ENCODE measurements at regions not wholly inside any gene's neighbourhood (a gene's known extent, or its start where the extent isn't known, plus 50 kb on each side); places are given as distances from the start of the nearest gene placed in this dataset.
A peak's percentile ranks its signal among the peaks of the same experiment; 100 is the strongest.

DNA sequence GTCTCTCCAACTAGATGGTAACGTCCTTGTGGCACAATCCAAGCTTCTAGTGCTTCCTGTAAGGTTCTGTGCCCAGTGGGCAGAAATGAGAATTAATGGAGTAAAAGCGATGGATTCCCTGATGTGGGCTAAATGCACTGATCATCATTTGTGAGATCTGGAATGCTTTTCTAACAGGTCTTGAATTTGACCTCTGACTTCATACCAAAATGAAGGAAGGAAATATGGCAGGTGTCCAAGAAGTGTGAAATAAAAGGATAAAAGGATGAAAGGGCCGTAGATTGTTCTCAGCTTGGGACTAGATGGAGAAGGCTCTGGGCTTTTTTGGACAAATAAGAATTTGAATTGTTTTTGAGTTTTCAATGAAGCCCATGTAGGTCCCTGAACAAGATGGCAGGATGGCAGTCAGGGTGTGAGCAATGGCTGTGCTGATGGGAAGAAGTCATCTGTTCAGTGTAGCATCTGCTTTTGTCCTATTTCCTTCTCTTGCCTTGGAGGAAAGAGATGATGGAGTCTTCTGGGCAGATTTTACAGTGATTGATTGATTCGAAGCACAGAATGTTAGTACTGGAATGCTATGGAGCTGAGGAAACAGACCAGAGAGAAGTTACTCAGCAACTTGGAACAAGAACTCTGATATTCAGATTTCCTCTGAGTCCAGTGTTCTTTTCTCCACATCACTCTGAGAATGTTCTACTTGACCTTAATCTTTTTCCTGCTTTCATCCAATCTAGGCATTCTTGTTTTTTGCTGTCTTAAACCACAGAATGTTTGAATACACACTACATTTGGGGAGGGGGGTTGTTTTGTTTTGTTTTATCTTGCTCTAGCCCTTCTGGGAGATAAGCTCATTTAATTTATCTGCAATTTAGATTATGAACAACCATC, 286.0 kb downstream of the HLX start:
- no peak for ATAC-seq

DNA sequence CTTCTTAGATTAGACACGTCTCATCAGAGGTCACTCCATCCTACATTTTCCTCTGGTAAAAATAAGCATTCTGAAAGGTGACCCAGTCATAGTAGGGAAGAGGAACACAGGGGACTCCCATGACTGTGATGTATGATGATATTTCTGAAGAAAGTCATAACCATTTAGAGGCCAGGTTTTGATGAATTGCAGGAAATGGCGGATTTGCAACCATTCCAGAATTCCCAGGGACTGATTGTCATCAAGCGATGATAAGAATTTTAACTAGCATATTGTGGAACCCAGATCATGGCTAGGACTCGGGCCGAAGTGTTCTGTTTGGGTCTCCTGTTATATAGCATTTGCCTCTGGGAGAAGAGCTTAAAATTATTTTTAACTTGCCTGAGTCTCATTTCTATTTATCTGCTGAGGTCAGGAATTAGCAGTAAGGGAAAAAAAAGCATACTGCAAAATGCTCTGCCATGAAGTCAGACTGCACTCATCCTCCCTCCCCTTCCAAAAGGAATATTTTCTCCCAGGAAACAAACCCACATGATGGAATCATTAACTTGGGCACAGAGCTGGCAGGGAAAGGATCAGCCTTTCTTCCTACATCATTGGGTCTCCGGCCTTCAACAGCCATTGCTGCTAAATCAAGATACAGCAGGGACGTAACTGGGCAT, 286.7 kb downstream of the HLX start:
- ATAC-seq: no peak

- no peak for ATAC-seq
These were observed 287.5 kb downstream of the HLX start for GRCh38 chr1:221166559-221167318.

GRCh38 chr1:221169447-221169889, 290.2 kb downstream of the HLX start:
- no peak for ATAC-seq

DNA sequence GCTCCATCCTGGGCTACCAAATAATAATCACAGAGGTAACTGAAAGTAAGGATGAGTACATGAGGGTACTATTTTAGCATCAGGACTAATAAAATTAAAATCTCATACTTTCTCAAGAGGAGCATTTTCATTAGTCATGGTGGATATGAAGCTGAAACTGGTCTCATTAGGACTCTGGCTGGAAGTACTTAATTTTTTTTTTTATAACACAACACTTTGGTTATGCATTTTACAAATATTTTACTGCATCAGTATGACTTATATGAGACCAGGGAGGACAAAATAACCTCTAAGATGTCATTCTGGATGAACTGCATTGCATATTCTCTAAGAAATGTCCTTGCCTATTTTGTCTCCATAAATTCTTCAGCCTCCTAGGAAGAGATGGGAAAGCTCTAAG, 290.9 kb downstream of the HLX start:
- no peak for ATAC-seq

DNA sequence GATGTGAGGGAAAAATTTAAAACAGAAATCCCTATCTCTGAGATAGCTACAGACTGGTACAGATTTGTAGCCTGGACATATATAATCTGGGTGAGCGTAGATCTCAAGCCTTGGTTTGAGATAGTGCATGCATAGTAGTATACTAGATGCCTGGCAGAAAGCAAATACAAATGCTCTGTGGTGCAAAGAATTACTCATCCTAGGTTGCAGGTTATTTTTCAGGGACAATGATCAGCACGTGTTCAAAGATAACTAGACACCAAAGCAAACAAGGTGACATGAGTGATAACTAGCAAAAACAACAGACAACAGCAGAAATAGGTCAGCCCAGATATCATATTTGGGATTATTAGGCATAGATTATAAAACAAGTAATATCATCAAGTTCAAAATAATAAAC, 292.5 kb downstream of the HLX start:
- no peak for ATAC-seq

DNA sequence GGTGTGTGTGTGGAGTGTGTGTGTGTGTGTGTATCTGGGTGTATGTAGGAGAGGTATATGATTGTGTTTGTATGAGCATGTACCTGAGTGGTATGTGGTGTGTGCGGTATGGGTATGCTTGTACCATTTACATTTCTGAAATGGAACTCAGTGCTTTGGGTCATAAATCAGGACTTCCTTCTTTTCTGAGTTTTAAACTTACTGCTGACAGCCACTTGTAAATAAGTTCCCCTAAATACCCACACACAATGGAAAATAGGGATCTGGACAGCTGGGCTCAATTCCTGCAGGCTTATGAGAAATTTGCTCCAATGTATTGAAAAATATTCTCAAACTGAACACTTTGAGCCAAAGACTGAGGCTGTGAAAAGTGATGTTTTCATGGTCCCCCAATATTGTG, 293.6 kb downstream of the HLX start:
- no peak for ATAC-seq

- no peak for ATAC-seq
These were observed 295.2 kb downstream of the HLX start for GRCh38 chr1:221174330-221174993.

GRCh38 chr1:221175249-221175648, 296.0 kb downstream of the HLX start:
- ATAC-seq: no peak

GRCh38 chr1:221180704-221181368, 301.6 kb downstream of the HLX start:
- no peak for ATAC-seq

- no peak for ATAC-seq
These were observed 303.7 kb downstream of the HLX start for GRCh38 chr1:221182791-221183533.

DNA sequence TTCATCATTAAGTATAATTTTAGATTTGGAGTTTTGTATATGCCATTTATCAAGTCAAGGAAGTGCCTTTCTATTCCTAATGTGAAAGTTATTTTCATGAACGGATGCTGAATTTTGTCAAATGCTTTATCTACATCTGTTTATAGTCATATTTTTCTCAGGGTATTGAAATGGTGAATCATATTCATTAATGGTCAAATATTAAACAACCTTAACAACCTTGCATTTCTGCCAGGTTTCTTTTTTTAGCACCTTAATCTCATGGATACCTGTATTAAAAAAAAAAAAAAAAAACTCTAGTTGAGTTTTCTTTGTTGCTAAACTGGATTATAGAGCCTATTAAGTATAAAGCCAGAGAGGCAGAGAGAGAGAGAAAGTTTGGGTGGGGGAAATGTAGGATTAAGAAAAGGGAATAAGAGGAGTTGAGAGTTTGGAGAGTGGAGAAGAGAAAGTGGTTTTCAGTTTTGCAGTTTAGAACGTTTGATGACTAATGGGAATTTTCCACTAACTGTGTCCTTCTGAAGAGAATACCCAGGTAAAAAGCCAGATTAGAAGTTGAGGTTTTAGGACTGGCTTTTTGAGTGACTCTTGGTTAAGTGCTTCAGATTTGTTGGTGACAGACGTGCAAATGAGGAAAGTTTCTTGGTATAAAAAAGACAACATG, 305.0 kb downstream of the HLX start:
- no peak for ATAC-seq

DNA sequence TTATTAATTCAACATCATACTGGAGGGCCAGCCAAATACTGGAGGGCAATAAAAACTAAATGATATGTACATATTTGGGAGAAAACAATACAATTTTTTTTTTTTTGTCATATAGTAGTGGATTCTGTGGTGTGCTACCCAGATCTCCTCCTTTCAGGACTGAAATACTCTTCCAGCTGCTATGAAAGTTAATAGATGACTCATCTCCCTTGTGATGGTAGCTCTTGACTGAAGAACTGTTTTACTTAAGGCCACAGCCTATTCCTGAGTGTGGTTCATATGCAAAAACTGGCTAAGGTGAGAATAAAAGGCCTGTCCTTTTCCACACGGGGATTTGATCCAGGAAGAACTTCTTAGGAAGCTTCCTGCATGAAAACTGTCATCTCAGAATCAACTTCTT, 307.9 kb downstream of the HLX start:
- ATAC-seq: no peak

GRCh38 chr1:221188458-221188857, 309.2 kb downstream of the HLX start:
- ATAC-seq: no peak

DNA sequence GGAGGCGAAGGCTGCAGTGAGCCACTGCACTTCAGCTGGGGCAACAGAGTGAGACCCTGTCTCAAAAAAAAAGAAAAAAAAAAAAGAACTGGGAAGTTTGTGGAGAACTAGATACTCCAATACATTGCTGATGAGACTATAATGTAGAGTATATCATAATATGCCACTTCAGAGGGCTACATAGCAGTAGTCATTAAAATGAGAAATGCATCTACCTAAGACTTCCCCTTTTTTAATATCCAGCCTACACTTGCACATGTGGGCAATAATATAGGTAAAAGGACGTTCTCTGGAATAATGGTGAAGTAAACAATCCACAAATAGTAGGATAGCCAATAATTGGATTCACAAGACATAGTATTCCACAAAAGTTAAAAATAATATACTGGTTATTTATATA, 311.0 kb downstream of the HLX start:
- no peak for ATAC-seq

GRCh38 chr1:221192055-221192454, 312.8 kb downstream of the HLX start:
- ATAC-seq: no peak

DNA sequence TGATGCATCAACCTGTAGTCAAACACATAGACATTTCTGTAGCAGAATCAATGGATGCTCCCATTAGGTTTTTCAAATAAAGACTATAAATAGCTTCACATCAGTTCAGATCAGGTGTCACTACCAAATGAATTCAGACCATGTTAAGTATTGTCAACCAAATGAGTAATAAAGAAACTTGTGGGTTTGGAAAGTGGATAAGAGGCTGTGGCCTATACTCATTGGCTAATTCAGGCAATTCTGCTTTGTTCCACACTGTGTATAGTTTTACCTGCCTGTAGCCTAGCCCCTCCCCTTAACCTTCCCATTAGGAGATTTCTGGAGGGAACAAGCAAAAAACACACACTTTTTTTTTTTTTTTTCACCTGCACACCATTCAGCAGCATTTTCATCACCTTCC, 321.2 kb downstream of the HLX start:
- peak in 1 of 2 donors; percentile 36 for ATAC-seq

DNA sequence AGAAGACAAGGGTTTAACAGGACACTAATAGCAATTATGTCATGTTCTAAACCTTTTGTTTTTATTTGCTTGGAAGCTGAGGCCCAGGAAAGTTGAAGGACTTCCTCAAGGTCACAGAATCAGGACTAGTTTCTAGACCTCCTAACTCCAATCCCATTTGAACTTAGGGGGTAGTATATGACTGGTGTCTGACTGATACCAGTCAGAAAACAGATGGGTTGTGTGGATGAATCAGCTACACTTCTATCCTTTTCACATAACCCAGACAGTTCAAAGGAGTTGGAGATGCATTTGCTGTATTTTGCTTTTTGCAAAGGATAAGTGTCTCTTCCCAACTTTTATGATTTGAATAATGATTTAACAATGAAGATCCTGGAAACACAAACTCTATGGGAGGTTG, 322.5 kb downstream of the HLX start:
- ATAC-seq: no peak

DNA sequence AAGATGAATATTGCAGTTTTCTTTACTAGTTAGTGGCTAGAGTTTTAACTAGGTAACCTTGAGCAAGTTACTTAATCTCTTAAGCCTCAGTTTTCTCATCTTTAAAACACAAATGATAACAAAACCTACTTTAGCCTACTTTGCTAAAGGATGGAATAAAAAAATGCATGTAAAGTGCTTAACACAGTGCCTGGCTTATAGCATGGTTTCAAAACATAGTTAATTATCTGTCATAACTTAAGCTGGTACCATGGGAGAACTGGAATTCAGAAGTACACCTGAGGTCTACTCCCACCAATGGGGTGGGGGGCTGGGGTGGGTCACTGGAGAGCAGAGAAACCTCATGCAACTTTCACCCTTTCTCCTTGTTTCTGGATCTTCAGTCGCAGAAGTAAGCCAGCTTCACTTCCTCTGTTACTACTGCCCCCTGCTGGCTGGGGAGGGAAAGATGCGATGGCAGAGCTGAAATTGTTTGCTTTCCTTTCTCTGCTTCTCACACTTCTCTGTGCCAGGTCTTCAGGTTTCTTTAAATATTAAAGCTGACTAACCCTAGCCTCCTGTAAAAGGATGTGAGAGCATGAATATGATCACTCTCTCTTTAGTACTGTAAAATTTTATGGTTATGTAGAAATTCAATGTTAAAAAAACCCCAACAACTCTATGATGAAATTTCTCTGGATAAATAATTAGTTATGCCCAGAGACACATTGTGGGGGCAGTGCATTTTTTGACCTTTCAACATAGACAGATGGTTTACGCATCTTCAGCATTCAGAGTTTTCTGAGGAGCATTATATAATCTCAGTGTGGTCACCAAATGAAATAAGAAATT, 324.2 kb downstream of the HLX start:
- ATAC-seq: no peak
